Upper lobe of left lung (tissue), 4 donors: ENCODE measurements at regions not wholly inside any gene's neighbourhood (a gene's known extent, or its start where the extent isn't known, plus 50 kb on each side); places are given as distances from the start of the nearest gene placed in this dataset.
A peak's percentile ranks its signal among the peaks of the same experiment; 100 is the strongest.

Experiments
- EP300 ChIP-seq, 4 donors: sonication (generic); formaldehyde crosslinking; IDR thresholded peaks; one replicate each; pipeline ENCODE4 v1.5.1; 2017; ENCODE audit warnings: antibody characterized with exemption in 4 of 4, control low read depth in 2 of 4
- POLR2A ChIP-seq, 4 donors: fragments of 450-650 bp; IDR thresholded peaks; one replicate each; pipeline ENCODE4 v1.5.1; 2016 to 2017; ENCODE audit warnings: antibody characterized with exemption in 4 of 4, mild to moderate bottlenecking in 2 of 4
- TF ChIP-seq, protein P1 (sequence below), 6 experiments: fragments of 450-650 bp in 4 of 6; fragments of 200-600 bp in 2 of 6; sonication (generic) in 2 of 6; IDR thresholded peaks; one replicate each; pipeline ENCODE4 v1.5.1; 2016 to 2019; ENCODE audit warnings: antibody characterized with exemption in 6 of 6

DNA sequence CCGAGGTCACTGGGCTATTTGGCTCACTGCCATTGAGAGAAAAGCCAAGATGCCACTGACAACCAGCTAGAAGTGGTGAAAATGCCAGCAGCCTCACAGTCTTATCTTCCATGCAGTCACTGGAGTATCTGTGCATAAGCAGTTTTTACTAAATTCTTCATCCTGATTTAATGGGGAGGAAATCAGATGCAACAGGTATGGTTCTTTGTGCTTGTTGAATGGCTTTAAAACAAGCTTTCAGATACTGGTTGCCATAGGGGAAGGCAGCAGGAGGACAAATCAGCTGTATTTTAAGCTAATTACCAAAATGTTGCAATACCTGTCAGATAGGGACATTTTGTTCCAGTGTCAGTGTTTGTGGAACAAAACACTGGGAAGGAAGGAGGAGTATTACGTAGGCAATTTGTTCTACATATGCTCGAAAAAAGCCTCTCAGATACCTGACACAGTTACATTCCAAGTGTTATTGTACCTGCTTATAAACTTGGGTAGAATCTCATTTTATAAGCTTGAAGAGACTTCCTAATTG is 54.1 kb upstream of the ARHGAP5 start:
- TF ChIP-seq, protein P1, sequence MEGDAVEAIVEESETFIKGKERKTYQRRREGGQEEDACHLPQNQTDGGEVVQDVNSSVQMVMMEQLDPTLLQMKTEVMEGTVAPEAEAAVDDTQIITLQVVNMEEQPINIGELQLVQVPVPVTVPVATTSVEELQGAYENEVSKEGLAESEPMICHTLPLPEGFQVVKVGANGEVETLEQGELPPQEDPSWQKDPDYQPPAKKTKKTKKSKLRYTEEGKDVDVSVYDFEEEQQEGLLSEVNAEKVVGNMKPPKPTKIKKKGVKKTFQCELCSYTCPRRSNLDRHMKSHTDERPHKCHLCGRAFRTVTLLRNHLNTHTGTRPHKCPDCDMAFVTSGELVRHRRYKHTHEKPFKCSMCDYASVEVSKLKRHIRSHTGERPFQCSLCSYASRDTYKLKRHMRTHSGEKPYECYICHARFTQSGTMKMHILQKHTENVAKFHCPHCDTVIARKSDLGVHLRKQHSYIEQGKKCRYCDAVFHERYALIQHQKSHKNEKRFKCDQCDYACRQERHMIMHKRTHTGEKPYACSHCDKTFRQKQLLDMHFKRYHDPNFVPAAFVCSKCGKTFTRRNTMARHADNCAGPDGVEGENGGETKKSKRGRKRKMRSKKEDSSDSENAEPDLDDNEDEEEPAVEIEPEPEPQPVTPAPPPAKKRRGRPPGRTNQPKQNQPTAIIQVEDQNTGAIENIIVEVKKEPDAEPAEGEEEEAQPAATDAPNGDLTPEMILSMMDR (IDR thresholded peaks at IDR 0.05) = no peak
- TF ChIP-seq EP300 (IDR thresholded peaks at IDR 0.05) (peak; percentile 73 to 99 (median 84)), POLR2A (IDR thresholded peaks at IDR 0.05) (no peak)
